ENCODE measurements at regions not wholly inside any gene's neighbourhood (a gene's known extent, or its start where the extent isn't known, plus 50 kb on each side); places are given as distances from the start of the nearest gene placed in this dataset.
"Not testable (repeated sequence)": the region's sequence is repeated elsewhere in the genome, so short reads cannot be mapped to it uniquely, and the experiment has no call there.

DNA sequence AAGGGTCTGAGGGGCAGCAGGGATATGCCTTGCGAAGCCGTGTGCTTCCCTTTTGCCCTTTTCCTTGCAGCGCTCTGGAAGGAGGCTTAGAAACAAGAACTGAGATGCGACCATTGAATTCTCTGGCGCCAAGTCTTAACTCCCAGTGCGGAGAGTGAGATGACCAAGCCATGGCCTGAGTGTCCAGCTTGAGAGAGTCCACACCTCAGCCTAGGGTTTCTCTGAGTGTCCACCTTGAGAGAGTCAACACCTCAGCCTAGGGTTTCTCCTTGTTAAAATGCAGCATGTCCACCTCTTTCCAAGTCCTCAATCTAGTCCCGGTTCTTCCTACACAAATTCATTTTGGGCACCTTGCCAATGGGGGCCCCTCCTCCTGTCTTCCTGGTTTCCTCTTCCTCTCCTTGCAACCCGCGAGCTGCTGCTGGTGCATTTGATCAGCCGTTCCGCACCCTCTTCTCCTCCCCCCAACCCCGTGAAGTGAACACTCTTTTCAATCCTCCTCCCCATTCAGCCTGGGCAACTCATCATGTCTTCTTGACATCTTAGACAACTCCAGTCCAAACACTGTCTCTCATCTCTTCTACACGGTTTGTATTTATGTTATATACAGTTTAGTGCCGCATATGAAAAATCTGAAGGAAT is 178.2 kb upstream of the PITRM1 start:
- DNase-seq (ENCODE audit: low spot score) = no peak

GRCh38 chr10:3350205-3350604 is 177.6 kb upstream of the PITRM1 start:
- DNase-seq (ENCODE audit: low spot score) = no peak

DNA sequence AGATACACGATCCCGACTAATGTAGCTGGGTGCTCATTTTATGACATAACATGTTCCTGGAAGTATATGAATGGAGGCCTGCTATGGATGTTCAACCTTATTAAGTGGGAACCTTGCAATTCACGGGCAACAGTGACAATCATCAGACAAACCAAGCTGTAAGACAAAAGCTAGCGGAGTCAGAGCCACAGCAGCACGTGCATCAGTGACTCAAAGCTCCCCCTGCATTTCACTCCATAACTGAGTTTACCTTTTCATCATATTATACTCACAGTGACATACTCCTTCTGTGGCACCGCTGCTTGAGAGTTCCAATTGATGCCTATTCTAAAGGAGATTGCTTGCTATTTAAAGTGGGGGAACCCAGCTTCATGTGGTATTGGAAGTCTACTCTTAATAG is 176.0 kb upstream of the PITRM1 start:
- no peak for DNase-seq (ENCODE audit: low spot score)

DNA sequence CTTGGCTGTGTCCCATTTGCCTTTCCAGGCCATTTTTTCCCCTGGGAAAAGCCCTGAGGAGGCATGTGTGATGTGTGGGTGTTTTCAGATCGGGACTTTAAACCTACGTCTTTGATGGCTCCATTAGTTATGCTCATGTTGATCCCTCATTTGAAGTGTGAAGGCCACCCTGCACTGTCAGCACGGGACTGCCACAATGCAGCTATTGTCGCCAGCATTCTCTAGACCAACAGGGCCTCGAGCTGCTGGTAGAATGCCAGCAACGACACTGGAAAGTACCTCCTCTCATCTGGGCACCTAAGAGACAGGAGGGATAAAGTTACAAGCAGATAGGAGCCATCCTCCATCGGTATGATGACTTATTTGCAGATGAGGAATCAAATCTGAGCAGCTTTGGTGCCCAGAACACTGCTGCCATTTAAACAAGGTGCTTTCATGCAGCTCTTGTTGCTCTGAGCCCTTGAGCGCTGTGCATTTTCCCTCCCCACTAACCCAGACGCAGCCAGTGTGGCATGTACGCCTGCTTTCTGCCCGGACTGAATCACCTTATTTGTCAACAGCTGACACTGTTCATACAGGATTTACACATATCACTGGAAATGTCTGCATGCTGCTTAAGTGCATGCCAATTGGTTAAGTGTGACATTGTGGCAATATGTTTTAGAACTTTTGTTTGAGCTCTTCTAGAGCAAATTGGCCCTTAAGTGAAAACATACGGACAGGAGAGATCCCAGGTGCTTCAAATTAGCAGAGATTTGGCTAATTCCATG is 175.0 kb upstream of the PITRM1 start:
- DNase-seq (ENCODE audit: low spot score) = no peak

DNA sequence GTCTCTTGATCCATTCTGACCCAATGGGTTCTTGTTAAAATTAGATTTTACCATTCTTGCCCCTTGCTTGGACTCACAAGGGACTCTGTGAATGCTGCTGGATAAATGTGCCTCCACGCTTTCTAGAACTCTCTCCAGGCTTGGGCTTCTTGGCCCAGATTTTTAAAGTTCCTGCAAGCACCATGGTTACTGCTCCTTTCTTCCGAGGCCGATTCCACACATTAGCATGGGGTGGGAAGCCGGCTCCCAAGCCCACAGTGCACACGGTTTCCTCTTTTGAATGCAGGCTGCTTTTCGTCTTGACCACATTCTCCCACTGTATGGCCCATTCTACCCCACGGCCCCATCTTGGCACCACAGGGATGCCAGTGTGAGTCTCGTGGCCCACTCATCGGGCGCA is 174.3 kb upstream of the PITRM1 start:
- DNase-seq (ENCODE audit: low spot score) = no peak

DNA sequence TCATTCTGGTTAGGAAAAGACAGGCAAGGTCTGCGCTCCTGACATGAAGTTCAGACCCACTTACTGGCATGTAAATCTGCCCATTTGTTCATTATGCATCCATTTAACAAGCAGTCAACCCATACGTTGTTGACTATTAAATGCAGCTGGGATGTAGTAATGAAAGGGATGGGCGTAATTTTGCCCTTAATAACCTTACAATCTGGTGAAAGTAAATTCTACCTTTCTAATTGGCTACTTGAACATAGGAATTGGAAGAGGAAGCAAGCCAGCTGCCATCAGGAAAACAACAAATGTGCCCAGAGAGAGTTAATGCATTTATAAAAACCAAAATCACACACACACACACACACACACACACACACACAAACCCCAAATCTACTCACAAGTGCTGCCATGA is 170.2 kb upstream of the PITRM1 start:
- DNase-seq (ENCODE audit: low spot score) = no peak

DNA sequence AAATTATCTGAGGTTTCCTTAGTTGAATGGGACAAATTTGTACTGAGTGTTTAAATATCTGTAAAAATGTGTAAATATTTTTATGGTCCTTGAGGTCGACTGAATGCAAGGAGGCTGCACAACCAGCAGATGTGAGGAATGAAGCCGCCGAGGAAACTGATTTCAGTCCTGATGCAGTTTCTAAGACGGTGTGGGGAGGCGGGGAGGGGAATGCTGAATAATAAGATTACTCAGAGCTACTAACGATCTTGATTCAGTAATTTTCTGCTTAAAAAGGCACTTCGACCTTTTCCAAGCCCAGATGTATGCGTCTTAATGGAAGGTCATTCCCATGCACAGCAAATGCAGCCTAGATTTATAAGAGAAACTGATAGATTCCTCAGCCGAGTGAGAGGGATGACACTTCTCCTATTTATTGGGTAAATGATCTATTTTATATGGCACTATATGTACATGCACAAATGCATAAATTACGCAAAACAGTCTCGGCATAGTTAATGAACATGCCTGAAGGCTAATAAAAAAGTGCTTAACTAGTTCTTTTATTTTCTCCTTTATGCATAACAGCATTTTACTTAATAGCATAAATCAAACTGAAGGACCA is 167.6 kb upstream of the PITRM1 start:
- no peak for DNase-seq (ENCODE audit: low spot score)

GRCh38 chr10:3339531-3339950 is 167.0 kb upstream of the PITRM1 start:
- DNase-seq (ENCODE audit: low spot score) = no peak

DNA sequence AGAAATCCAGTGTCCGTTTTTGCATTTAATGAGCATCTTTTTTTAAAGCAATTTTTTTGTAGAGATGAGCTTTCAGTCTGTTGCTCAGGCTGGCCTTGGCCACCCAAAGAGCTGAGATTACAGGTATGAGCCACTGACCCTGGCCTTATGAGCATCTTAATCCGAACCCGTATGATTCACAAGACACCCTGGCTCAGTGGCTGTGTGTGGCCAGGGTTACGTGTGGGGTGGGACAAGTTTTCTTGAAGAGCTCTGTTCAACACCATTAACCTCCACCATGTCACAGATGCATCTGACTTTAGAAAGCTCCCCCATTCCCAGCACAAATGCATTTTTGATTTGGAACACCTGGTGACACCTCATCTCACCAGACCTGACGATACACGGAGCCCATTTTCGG is 166.5 kb upstream of the PITRM1 start:
- no peak for DNase-seq (ENCODE audit: low spot score)

- no peak for DNase-seq (ENCODE audit: low spot score)
These were observed 165.2 kb upstream of the PITRM1 start for GRCh38 chr10:3337741-3338140.

GRCh38 chr10:3336673-3337293 is 164.2 kb upstream of the PITRM1 start:
- no peak for DNase-seq (ENCODE audit: low spot score)

DNA sequence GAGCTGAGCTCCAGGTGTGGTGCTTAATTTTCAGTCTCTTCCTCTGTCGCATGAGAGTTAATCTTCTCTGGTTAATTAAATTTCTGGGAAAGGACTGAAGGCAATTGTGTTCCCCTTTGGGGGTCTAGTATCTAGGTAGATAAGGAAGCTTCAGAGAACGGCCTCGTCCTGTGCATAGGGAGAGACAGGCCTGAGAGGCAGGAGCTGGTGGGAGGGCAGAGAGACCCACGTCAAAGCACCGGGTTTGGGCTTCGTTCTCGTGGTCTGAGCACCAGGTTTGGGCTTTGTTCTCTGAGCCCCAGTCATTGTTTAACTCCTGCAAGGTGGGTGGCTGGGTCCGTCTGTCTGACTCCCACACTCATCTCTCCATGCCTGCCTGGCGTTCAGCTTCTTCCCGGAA is 160.8 kb upstream of the PITRM1 start:
- DNase-seq (ENCODE audit: low spot score) = no peak

DNA sequence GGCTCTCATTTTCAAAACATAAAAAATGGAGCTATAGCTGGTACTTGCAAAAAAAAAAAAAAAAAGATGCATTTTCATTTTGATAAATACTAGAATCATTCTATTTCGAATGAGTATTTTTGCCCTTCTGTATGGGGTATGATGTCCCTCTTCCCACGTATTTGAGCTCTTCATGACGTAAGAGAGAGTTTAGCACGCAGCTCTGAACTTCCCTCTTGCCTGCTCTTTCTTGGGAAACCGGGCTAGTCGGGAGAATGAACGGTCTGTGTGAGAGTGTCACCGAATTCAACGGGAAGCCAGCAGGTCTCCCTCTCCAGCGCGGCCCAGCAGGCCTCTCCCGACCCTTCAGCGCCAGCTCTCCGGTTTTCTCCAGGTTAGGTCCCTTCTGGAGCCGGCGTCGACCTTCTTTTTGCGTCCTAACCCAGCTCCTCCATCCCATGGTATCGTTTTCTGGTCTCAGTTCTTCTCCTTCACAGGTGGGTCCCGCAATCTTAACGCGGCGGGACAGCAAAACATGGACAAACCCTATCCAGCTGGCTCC is 159.2 kb upstream of the PITRM1 start:
- DNase-seq (ENCODE audit: low spot score) = no peak

DNA sequence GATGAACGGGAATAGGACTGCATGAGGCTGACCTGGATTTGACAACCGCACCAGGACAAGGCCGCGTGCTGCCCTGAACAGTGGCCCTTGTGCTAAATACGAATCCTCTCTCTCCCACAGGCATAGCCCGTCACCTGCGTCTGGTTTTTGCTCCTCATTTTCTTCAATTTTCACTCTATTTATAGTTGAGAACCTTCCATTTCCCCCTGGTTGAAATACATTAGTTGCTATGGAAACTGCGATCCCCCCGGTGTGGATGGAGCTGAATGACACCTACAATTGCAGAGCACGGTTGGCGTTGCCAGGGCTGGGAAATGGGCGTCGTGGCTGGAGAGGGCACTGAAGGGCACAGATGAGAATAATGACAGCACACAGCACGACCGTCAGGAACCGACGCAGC is 158.6 kb upstream of the PITRM1 start:
- DNase-seq (ENCODE audit: low spot score) = no peak

DNA sequence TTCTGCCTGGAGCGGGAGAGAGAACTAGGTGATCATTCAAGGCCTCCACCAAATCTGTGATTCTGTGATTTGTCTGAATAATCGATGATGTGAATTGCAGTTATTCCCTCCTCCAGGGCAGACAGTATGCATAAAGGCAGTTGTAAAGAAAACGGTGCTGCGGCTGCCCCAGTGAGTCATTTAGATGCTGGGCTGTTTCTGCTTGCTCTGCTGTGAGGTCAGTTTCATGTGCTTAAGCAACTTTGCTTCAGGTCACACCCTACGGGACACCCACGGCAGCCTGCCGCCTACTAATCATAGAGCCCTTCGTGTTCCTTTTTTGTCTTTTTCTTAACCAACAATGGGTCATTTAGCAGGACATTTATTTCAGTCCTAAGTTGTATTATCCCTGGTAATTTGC is 158.1 kb upstream of the PITRM1 start:
- no peak for DNase-seq (ENCODE audit: low spot score)

DNA sequence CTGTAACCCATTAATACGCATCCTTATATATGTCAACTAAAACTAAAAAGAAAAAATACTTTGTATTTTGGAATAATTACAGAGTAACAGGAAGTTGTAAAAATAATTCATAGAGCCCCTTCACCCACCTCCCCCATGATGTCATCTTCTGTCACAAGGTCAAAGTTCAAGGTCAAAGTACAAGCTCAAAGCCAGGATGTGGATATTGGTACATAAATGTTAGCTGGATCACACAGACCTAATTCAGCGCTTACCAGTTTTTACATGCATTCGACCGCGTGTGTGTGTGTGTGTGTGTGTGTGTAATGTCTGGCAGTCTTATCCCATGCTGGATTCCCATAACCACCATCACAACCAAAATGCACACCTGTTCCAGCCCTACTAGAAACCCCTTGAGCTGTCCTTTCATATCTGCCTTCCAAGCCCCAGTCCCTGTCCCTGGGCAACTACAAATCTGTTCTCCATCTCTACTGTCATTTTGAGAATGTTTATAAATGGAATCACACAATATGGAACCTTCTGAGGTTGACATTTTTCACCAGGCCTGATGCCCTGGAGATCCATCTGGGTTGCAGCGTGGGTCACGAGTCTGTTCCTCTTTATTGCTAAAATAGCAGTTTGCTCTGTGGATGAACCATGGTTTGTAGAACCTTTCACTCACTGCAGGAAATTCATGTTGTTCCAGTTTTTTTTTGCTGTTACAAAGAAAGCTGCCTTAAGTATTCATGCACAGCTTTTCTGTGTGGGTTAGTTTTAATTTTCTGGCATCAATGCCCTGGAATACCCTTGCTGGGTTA is 153.6 kb upstream of the PITRM1 start:
- no peak for DNase-seq (ENCODE audit: low spot score)

- no peak for DNase-seq (ENCODE audit: low spot score)
These were observed 152.0 kb upstream of the PITRM1 start for GRCh38 chr10:3324612-3325038.

GRCh38 chr10:3323865-3324498 is 151.4 kb upstream of the PITRM1 start:
- DNase-seq (ENCODE audit: low spot score) = no peak

DNA sequence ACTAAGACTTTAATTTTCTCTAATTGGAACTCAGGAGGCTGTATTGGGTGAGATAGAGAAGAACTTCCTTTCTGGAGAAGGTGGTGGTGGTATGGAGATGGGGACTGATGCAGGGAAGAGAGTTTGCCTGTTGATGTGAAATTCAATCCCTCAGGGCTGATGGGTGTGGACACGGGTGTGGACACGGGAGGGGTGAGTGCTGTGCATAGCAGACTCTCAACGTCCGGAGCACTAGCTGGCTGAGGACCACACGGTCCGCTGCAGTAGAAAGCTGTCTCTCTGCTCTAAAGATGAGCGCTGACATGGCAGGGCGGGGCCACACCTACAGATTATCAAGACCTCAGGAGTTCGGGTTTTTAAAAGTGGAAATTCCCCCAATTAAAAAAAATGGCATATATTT is 148.5 kb upstream of the PITRM1 start:
- no peak for DNase-seq (ENCODE audit: low spot score)

DNA sequence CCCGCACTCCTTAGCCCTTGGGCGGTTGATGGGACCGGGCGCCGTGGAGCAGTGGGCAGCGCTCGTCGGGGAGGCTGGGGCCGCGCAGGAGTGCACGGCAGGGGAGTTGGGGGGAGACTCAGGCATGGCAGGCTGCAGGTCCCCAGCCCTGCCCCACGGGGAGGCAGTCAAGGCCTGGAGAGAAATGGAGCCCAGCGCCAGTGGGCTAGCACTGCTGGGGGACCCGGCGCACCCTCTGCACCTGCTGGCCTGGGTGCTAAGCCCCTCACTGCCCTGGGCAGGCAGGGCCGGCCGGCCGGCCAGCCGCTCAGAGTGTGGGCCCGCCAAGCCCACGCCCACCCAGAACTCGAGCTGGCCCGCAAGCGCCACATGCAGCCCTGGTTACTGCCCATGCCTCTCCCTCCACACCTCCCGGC is 147.2 kb upstream of the PITRM1 start:
- DNase-seq (ENCODE audit: low spot score) = no peak

DNA sequence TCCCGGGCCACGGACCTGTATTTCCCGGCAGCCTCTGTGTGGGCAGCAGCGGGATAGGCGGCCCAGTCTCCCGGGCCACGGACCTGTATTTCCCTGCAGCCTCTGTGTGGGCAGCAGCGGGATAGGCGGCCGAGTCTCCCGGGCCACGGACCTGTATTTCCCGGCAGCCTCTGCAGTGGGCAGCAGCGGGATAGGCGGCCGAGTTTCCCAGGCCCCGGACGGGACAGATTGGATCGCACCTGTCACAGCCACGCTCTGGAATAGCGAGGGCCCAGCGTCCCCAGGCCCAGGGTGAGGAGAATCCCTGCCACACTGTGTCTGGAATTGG is 145.9 kb upstream of the PITRM1 start:
- not testable (repeated sequence) for DNase-seq (ENCODE audit: low spot score)

Data from HT-29 (cell line).